Heart left ventricle (tissue), 16 donors: ENCODE measurements at regions not wholly inside any gene's neighbourhood (a gene's known extent, or its start where the extent isn't known, plus 50 kb on each side); places are given as distances from the start of the nearest gene placed in this dataset.

ENCODE experiments used
- ATAC-seq, 4 donors: fragments of 200-7000 bp; cut with Tn5 transposase; one replicate each; pipeline ENCODE4 v1.9.1; 2020 to 2022; ENCODE audit warnings: moderate library complexity in 4 of 4, mild to moderate bottlenecking in 3 of 4, moderate number of reproducible peaks in 1 of 4
- DNase-seq, 5 donors: peaks; one replicate each; pipeline ENCODE4 v3.0.0-alpha.2; 2020
- H3K27ac ChIP-seq, 12 donors: fragments of 200-600 bp; sonication (generic) in 4 of 12; one replicate each; pipeline versions ENCODE4 v1.5.0 to v1.8.0; 2016 to 2022; ENCODE audit warnings: mild to moderate bottlenecking in 2 of 12
- H3K27me3 ChIP-seq, 9 donors: fragments of 200-600 bp; sonication (generic) in 2 of 9; one replicate each; pipeline versions ENCODE4 v1.5.1 to v1.8.0; 2016 to 2022; ENCODE audit warnings: mild to moderate bottlenecking in 3 of 9
- H3K36me3 ChIP-seq, 9 donors: fragments of 200-600 bp; sonication (generic) in 2 of 9; one replicate each; pipeline versions ENCODE4 v1.5.0 to v1.8.0; 2018 to 2022; ENCODE audit warnings: mild to moderate bottlenecking in 2 of 9
- H3K4me1 ChIP-seq, 12 donors: fragments of 200-600 bp; sonication (generic) in 4 of 12; one replicate each; pipeline versions ENCODE4 v1.5.0 to v1.8.0; 2016 to 2022; ENCODE audit warnings: mild to moderate bottlenecking in 3 of 12
- H3K4me3 ChIP-seq, 12 donors: fragments of 200-600 bp; sonication (generic) in 4 of 12; one replicate each; pipeline versions ENCODE4 v1.5.0 to v1.8.0; 2017 to 2022; ENCODE audit warnings: mild to moderate bottlenecking in 9 of 12, moderate library complexity in 4 of 12
- H3K9me3 ChIP-seq, 12 donors: fragments of 200-600 bp; sonication (generic) in 4 of 12; one replicate each; pipeline versions ENCODE4 v1.5.0 to v1.8.0; 2016 to 2022; ENCODE audit warnings: mild to moderate bottlenecking in 1 of 12
- POLR2A ChIP-seq, 2 donors: fragments of 450-650 bp; IDR thresholded peaks; one replicate each; pipeline ENCODE4 v1.6.1; 2017; ENCODE audit warnings: antibody characterized with exemption in 2 of 2, mild to moderate bottlenecking in 2 of 2, moderate library complexity in 2 of 2
- WGBS, 4 donors: extraction: QIAGEN DNeasy Blood & Tissue Kit in 2 of 4; methylation state at CpG; one replicate each; pipeline versions ENCODE4 v1.1.5 to v1.1.7; 2013 to 2018; 5-methylcytosine and 5-hydroxymethylcytosine counted together
- intact Hi-C, 10 donors: fragments of 100-400 bp; cut with DNase I; formaldehyde crosslinking; loops; one replicate each; pipeline versions ENCODE4 v1.11.1 to v1.14.2; 2022
- TF ChIP-seq, protein P1 (sequence below), 12 donors: fragments of 200-600 bp; sonication (generic) in 4 of 12; IDR thresholded peaks; one replicate each; pipeline versions ENCODE4 v1.5.0 to v1.8.0; 2018 to 2022; ENCODE audit warnings: antibody characterized with exemption in 12 of 12, mild to moderate bottlenecking in 5 of 12
- donor health status: ischemic (EF 13 %, LVEDD 7.1; RV severe dilation, severe dysfunction).
- donor health status: healthy with polysubstance abuse.
- donor health status: DM: no; HTN: yes; CAD: no.
- donor health status: DM: no; HTN: no; CAD: no.
- donor health status: ischemic (EF 25% LVEDD 6.9; RV normal size, moderate dysfunction).
- donor health status: ischemic (EF 25% LVEDD 5.7; RV mildly dilated, moderate dysfunction).
- donor health status: healthy.
- donor health status: DM: yes; HTN: yes; CAD: no.
- donor health status: ischemic (EF 35%, LVEDD 5.7; RV mildly dilated, moderate dysfunction).
- donor health status: nonischemic (EF 11% LVEDD 7.7; RV severe dilation, severe dysfunction).
- donor health status: DM: yes; HTN: yes; CAD: no.
- donor health status: PGD.
- donor health status: ischemic (EF 29% LVEDD 5.4; RV normal size, mild dysfunction).
- donor health status: nonischemic (EF 23%, LVEDD 6.1; RV moderate dilation, normal function).

DNA sequence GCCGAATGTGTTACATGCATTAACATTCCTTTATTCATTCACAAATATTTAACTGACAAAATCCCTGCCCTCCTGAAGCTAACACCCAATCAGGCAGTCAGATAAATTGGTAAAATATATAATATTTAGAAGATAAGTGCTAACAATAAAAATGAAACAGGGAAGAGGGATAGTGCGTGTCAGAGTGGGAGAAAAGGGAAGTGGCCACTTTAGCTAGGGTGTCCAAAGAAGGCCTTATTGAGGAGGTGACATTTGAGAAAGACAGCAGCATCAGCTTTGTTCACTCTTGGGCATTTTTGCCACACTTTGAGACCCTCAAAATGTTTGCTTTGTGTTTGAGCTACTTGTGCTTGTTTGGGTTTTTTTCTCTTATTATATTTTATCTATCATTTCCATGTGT, 317.8 kb downstream of the SNX13 start:
- no peak for DNase-seq
- 83 to 92% (median 89%) methylated on average over 2 of the region's 2 CpGs for WGBS, 4 donors
- peaks cover 0 to 7% (median 0%) of the 10 kb centered on the region in 12 donors for H3K4me1 ChIP-seq
- no peak overlapping the region for H3K27ac ChIP-seq
- H3K27me3 ChIP-seq = no peaks in the 10 kb centered on the region
- intact Hi-C loops = no loop called here
- no peaks in the 10 kb centered on the region for H3K36me3 ChIP-seq
- no peak overlapping the region for H3K4me3 ChIP-seq
- no peak for ATAC-seq
- TF ChIP-seq POLR2A (IDR thresholded peaks at IDR 0.05) = no peak
- TF ChIP-seq, protein P1, sequence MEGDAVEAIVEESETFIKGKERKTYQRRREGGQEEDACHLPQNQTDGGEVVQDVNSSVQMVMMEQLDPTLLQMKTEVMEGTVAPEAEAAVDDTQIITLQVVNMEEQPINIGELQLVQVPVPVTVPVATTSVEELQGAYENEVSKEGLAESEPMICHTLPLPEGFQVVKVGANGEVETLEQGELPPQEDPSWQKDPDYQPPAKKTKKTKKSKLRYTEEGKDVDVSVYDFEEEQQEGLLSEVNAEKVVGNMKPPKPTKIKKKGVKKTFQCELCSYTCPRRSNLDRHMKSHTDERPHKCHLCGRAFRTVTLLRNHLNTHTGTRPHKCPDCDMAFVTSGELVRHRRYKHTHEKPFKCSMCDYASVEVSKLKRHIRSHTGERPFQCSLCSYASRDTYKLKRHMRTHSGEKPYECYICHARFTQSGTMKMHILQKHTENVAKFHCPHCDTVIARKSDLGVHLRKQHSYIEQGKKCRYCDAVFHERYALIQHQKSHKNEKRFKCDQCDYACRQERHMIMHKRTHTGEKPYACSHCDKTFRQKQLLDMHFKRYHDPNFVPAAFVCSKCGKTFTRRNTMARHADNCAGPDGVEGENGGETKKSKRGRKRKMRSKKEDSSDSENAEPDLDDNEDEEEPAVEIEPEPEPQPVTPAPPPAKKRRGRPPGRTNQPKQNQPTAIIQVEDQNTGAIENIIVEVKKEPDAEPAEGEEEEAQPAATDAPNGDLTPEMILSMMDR (IDR thresholded peaks at IDR 0.05) = no peak
- H3K9me3 ChIP-seq = no peaks in the 10 kb centered on the region

DNA sequence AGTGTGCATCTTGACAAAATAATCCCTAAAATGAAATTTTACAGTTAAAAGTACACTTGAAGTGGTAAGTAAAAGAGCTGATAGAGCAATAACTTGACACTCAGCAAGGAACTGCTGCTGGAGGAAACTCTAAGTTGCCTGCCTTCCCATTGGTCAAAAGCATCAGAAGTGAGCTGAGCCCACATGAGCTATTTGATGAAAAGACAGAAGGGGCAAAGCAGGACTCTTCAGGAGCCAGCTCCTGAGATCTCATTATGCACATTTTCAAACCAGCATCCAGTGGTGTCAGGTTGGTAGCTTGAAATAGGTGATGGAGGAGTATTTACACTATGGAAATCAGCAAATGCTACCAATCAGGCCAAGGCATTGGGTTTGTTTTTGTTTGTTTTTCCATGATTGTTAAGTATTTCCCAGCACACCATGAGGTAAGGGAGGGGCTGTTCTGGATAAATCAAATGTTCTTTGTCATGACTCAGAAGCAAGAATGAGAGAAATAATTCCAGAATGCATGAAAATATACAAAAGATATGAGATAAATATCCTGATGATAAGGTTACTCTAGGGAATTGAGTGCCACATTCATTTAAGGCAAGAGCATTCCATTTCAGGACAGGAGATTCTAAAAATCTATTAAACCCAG, 316.6 kb downstream of the SNX13 start:
- Histone ChIP-seq H3K27ac (no peak overlapping the region), H3K9me3 (no peaks in the 10 kb centered on the region)
- no peak for ATAC-seq

DNA sequence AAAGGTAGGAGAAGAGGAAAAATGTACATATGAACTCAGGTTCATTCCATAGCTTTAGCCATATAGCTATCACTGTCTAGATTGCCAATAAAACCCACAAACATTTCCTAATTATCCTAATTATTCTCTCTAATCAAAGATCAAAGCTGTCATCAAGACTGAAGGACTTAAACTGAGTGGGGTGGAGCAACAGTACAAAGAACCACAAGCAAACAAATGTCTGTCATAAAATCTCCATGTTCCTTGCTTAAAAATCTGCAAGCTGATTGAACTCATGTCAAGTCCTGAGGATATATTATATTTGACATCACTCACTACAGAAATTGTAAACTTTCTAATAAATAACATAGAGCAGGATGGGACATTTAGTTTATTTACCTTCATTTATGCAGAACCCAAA, 315.9 kb downstream of the SNX13 start:
- H3K27me3 ChIP-seq = no peaks in the 10 kb centered on the region
- H3K9me3 ChIP-seq = no peaks in the 10 kb centered on the region
- H3K4me1 ChIP-seq = peaks cover 0 to 7% (median 0%) of the 10 kb centered on the region in 12 donors
- no peaks in the 10 kb centered on the region for H3K36me3 ChIP-seq
- no peak for TF ChIP-seq POLR2A (IDR thresholded peaks at IDR 0.05)
- TF ChIP-seq, protein P1 (IDR thresholded peaks at IDR 0.05) = no peak
- intact Hi-C loops = no loop called here
- no peak overlapping the region for H3K27ac ChIP-seq
- DNase-seq (no peak), ATAC-seq (no peak)
- H3K4me3 ChIP-seq = no peak overlapping the region

More for the DNA sequence above, 316.6 kb downstream of the SNX13 start:
- no peak for DNase-seq
- H3K4me3 ChIP-seq = no peak overlapping the region
- H3K4me1 ChIP-seq = peaks cover 0 to 7% (median 0%) of the 10 kb centered on the region in 12 donors
- H3K27me3 ChIP-seq = no peaks in the 10 kb centered on the region
- no peaks in the 10 kb centered on the region for H3K36me3 ChIP-seq
- intact Hi-C loops = no loop called here
- no peak for TF ChIP-seq POLR2A (IDR thresholded peaks at IDR 0.05)
- TF ChIP-seq, protein P1 (IDR thresholded peaks at IDR 0.05) = no peak

DNA sequence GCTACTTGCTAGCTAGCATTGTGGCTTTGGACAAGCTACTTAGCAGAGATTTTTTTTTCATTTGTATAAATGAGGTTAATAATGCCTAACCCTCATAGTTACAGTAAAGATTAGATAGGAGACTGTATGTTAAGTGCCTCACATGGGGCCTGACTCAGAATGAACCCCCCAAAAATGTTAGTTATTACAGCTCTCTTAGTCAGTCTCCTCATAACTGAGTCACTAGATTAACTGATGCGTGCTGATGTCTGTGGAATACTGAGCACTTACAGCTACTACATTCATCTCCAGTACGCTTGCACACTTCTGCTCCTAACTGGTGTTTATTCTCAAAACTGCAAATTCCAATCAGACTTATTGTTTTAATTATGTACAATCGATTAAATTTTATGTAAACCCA, 315.3 kb downstream of the SNX13 start:
- DNase-seq = no peak
- H3K9me3 ChIP-seq = no peaks in the 10 kb centered on the region
- no peak for TF ChIP-seq POLR2A (IDR thresholded peaks at IDR 0.05)
- TF ChIP-seq, protein P1 (IDR thresholded peaks at IDR 0.05) = no peak
- peaks cover 0 to 7% (median 0%) of the 10 kb centered on the region in 12 donors for H3K4me1 ChIP-seq
- 85 to 93% (median 91%) methylated on average over 3 of the region's 3 CpGs for WGBS, 4 donors
- H3K27me3 ChIP-seq = no peaks in the 10 kb centered on the region
- no peak overlapping the region for H3K27ac ChIP-seq
- intact Hi-C loops = no loop called here
- ATAC-seq = no peak
- H3K4me3 ChIP-seq = no peak overlapping the region
- H3K36me3 ChIP-seq = no peaks in the 10 kb centered on the region
